ENCODE measurements at regions not wholly inside any gene's neighbourhood (a gene's known extent, or its start where the extent isn't known, plus 50 kb on each side); places are given as distances from the start of the nearest gene placed in this dataset.

DNA sequence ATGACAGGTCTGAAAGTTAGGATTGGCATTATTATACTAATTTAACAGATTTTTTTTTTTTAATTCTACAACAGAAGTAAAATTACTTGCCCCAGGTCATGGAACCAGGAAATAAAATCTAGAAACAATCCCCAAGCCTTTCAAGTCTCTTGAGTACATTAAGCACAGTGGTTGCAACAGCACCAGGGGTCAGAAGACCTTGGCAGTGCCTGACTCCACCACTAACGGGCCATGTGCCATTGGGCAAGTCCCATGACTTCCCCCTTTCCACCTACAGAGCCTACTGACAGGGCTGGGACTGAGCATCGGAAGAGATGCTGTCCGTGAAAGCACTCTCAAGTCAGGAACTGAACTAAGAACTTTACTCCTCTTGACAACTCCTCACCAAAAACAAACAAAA lies 98.6 kb upstream of the AKIP1 start:
- no peak overlapping the region for H3K27ac ChIP-seq (ENCODE audit: extremely low read depth, low read depth, low read length)
- H4K20me1 ChIP-seq (replicated peaks; ENCODE audit: control insufficient read depth, insufficient read depth, low read length): no peaks in the 10 kb centered on the region
- no peaks in the 10 kb centered on the region for H3K36me3 ChIP-seq (ENCODE audit: control insufficient read depth, insufficient read depth, low read length)
- H3K4me2 ChIP-seq (ENCODE audit: insufficient read depth, low read length): no peak overlapping the region
- no peaks in the 10 kb centered on the region for H3K9me1 ChIP-seq (ENCODE audit: control insufficient read depth, insufficient read depth, low read length)
- intact Hi-C loops (cut with micrococcal nuclease): loop anchor here (5.0 kb wide), 1 partner anchor 125 kb away; no protein-coding TSS in a partner anchor
- H3K9me3 ChIP-seq (replicated peaks; ENCODE audit: control insufficient read depth, insufficient read depth, low read depth, low read length): no peaks in the 10 kb centered on the region
- no peaks in the 10 kb centered on the region for H3K79me2 ChIP-seq (ENCODE audit: control insufficient read depth, insufficient read depth, low read length)
- POLR2A ChIA-PET: no interaction called here
- no peak overlapping the region for H3K4me3 ChIP-seq
- H3K27me3 ChIP-seq (ENCODE audit: control insufficient read depth in 2 of 2, insufficient read depth in 2 of 2, low read length in 2 of 2): peaks cover 11 to 25% of the 10 kb centered on the region in 2 experiments
- no peak for FAIRE-seq
- H3K4me1 ChIP-seq (replicated peaks in 1 of 2; ENCODE audit: control insufficient read depth in 2 of 2, insufficient read depth in 2 of 2, low read length in 2 of 2): peaks cover 0 to 5% of the 10 kb centered on the region in 2 experiments; a peak in 4 of 5 replicates
- no TSS peak for BruUV-seq (replicated peaks)
- H3K9ac ChIP-seq (ENCODE audit: insufficient read depth in 1 of 2, low read depth in 2 of 2, low read length in 2 of 2): no peak overlapping the region
- no peak for TF ChIP-seq JUNB (CRISPR knock-in tag; conservative IDR thresholded peaks at IDR 0.05)
- TF ChIP-seq NFRKB (IDR thresholded peaks at IDR 0.05; ENCODE audit: low read depth): no peak
- TF ChIP-seq ZBTB8A (IDR thresholded peaks at IDR 0.05; ENCODE audit: partially characterized antibody): no peak
- no peak for TF ChIP-seq ZNF449 (CRISPR knock-in tag; IDR thresholded peaks at IDR 0.05)
- TF ChIP-seq PCBP1 (IDR thresholded peaks at IDR 0.05; ENCODE audit: low read depth, low read length, poor library complexity, severe bottlenecking): no peak
- TF ChIP-seq, protein P1, sequence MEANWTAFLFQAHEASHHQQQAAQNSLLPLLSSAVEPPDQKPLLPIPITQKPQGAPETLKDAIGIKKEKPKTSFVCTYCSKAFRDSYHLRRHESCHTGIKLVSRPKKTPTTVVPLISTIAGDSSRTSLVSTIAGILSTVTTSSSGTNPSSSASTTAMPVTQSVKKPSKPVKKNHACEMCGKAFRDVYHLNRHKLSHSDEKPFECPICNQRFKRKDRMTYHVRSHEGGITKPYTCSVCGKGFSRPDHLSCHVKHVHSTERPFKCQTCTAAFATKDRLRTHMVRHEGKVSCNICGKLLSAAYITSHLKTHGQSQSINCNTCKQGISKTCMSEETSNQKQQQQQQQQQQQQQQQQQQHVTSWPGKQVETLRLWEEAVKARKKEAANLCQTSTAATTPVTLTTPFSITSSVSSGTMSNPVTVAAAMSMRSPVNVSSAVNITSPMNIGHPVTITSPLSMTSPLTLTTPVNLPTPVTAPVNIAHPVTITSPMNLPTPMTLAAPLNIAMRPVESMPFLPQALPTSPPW (CRISPR knock-in tag; IDR thresholded peaks at IDR 0.05): no peak
- no peak for TF ChIP-seq ZNF274 (IDR thresholded peaks at IDR 0.05; ENCODE audit: borderline replicate concordance, low read depth, low read length)
- no peak for TF ChIP-seq FOXJ2 (tag; IDR thresholded peaks at IDR 0.05)
- no peak for TF ChIP-seq ZNF551 (CRISPR knock-in tag; IDR thresholded peaks at IDR 0.05)
- TF ChIP-seq TEAD2 (tag; IDR thresholded peaks at IDR 0.05): no peak
- TF ChIP-seq HEY1 (CRISPR knock-in tag; IDR thresholded peaks at IDR 0.05; ENCODE audit: borderline replicate concordance): no peak
- TF ChIP-seq HMGN3 (IDR thresholded peaks at IDR 0.05; ENCODE audit: borderline replicate concordance, extremely low read depth, insufficient read length, low read depth, low read length): no peak
- TF ChIP-seq SAFB (IDR thresholded peaks at IDR 0.05; ENCODE audit: borderline replicate concordance, low read depth, low read length): no peak
- no peak for TF ChIP-seq EHMT2 (IDR thresholded peaks at IDR 0.05)
- TF ChIP-seq POLR2B (IDR thresholded peaks at IDR 0.05; ENCODE audit: low read depth, partially characterized antibody): no peak
- TF ChIP-seq BRD9 (IDR thresholded peaks at IDR 0.05; ENCODE audit: low read depth, partially characterized antibody): no peak
- in situ Hi-C loops (cut with MboI): no loop called here
- no peak for DNase-seq (ENCODE audit: extremely low read depth in 1 of 4, low spot score in 3 of 4)
- H2AFZ ChIP-seq (ENCODE audit: low read depth, low read length): no peak overlapping the region
- CTCF ChIA-PET (ENCODE audit: low intra/inter-chr PET ratio): no interaction called here
- ATAC-seq: no peak
- WGBS (ENCODE audit: insufficient coverage, low coverage, missing lambda C conversion rate): 8% methylated on average over 3 of the region's 3 CpGs

Data from K562 (cell line).